ENCODE measurements at regions not wholly inside any gene's neighbourhood (a gene's known extent, or its start where the extent isn't known, plus 50 kb on each side); places are given as distances from the start of the nearest gene placed in this dataset.
A peak's percentile ranks its signal among the peaks of the same experiment; 100 is the strongest.

- no peak for FAIRE-seq
- no peak overlapping the region for H3K27ac Mint-ChIP-seq (ENCODE audit: unreplicated experiment)
Measured at GRCh38 chr4:65880594-65880993, 210.3 kb upstream of the EPHA5 start.

GRCh38 chr4:65868096-65868824 lies 198.0 kb upstream of the EPHA5 start:
- no peak for TF ChIP-seq CTCF (IDR thresholded peaks at IDR 0.05; ENCODE audit: insufficient read depth, low read depth, low read length)
- no peak for TF ChIP-seq EZH2 (IDR thresholded peaks at IDR 0.05; ENCODE audit: insufficient read depth, low read length)
- H3K27me3 Mint-ChIP-seq (ENCODE audit: low read depth, unreplicated experiment), result no peaks in the 10 kb centered on the region
- DNase-seq (ENCODE audit: low read depth) (no peak), FAIRE-seq (no peak)
- H3K4me3 Mint-ChIP-seq (ENCODE audit: unreplicated experiment), result no peak overlapping the region
- H3K4me2 ChIP-seq (ENCODE audit: low read length), result no peak overlapping the region
- H3K79me2 ChIP-seq (ENCODE audit: insufficient read depth, low read length), result no peaks in the 10 kb centered on the region
- no peaks in the 10 kb centered on the region for H3K4me1 Mint-ChIP-seq (ENCODE audit: low read depth, unreplicated experiment)
- H3K9me3 ChIP-seq (ENCODE audit: insufficient read depth, low read depth, low read length), result no peaks in the 10 kb centered on the region
- H2AFZ ChIP-seq (ENCODE audit: low read depth, low read length), result no peak overlapping the region
- no peaks in the 10 kb centered on the region for H3K9me3 Mint-ChIP-seq (ENCODE audit: unreplicated experiment)
- H3K36me3 Mint-ChIP-seq (ENCODE audit: low read depth, unreplicated experiment), result no peaks in the 10 kb centered on the region
- no peak overlapping the region for H3K4me3 ChIP-seq (ENCODE audit: insufficient read depth, low read depth, low read length)
- H3K27ac ChIP-seq (ENCODE audit: low read depth, low read length), result no peak overlapping the region
- H3K36me3 ChIP-seq (ENCODE audit: insufficient read depth, low read length), result no peaks in the 10 kb centered on the region
- H4K20me1 ChIP-seq (ENCODE audit: insufficient read depth, low read length), result no peaks in the 10 kb centered on the region
- H3K27me3 ChIP-seq (ENCODE audit: insufficient read depth, low read length), result no peaks in the 10 kb centered on the region
- H3K27ac Mint-ChIP-seq (ENCODE audit: unreplicated experiment), result no peak overlapping the region
- no peak overlapping the region for H3K9ac ChIP-seq (ENCODE audit: low read length)
- no peaks in the 10 kb centered on the region for H3K4me1 ChIP-seq (ENCODE audit: insufficient read depth, low read length)

More at GRCh38 chr4:65880594-65880993, 210.3 kb upstream of the EPHA5 start:
- Histone ChIP-seq H3K27me3 (ENCODE audit: insufficient read depth, low read length) (no peaks in the 10 kb centered on the region), H3K36me3 (ENCODE audit: insufficient read depth, low read length) (no peaks in the 10 kb centered on the region), H3K79me2 (ENCODE audit: insufficient read depth, low read length) (no peaks in the 10 kb centered on the region), H4K20me1 (ENCODE audit: insufficient read depth, low read length) (no peaks in the 10 kb centered on the region), H3K27ac (ENCODE audit: low read depth, low read length) (no peak overlapping the region), H2AFZ (ENCODE audit: low read depth, low read length) (no peak overlapping the region), H3K4me1 (ENCODE audit: insufficient read depth, low read length) (no peaks in the 10 kb centered on the region), H3K4me3 (ENCODE audit: insufficient read depth, low read depth, low read length) (no peak overlapping the region), H3K9me3 (ENCODE audit: insufficient read depth, low read depth, low read length) (no peaks in the 10 kb centered on the region), H3K4me2 (ENCODE audit: low read length) (no peak overlapping the region), H3K9ac (ENCODE audit: low read length) (no peak overlapping the region)
- TF ChIP-seq EZH2 (IDR thresholded peaks at IDR 0.05; ENCODE audit: insufficient read depth, low read length) (no peak), CTCF (IDR thresholded peaks at IDR 0.05; ENCODE audit: insufficient read depth, low read depth, low read length) (no peak)
- Mint-ChIP-seq H3K4me3 (ENCODE audit: unreplicated experiment) (no peak overlapping the region), H3K36me3 (ENCODE audit: low read depth, unreplicated experiment) (no peaks in the 10 kb centered on the region), H3K27me3 (ENCODE audit: low read depth, unreplicated experiment) (no peaks in the 10 kb centered on the region), H3K4me1 (ENCODE audit: low read depth, unreplicated experiment) (no peaks in the 10 kb centered on the region), H3K9me3 (ENCODE audit: unreplicated experiment) (peaks cover 5% of the 10 kb centered on the region)
- no peak for DNase-seq (ENCODE audit: low read depth)

- no peaks in the 10 kb centered on the region for H3K9me3 Mint-ChIP-seq (ENCODE audit: unreplicated experiment)
- peaks cover 2% of the 10 kb centered on the region for H3K4me1 Mint-ChIP-seq (ENCODE audit: low read depth, unreplicated experiment)
- H3K36me3 Mint-ChIP-seq (ENCODE audit: low read depth, unreplicated experiment), result no peaks in the 10 kb centered on the region
- FAIRE-seq (no peak), DNase-seq (ENCODE audit: low read depth) (no peak)
- H3K27ac ChIP-seq (ENCODE audit: low read depth, low read length), result no peak overlapping the region
- H3K4me1 ChIP-seq (ENCODE audit: insufficient read depth, low read length), result no peaks in the 10 kb centered on the region
- no peaks in the 10 kb centered on the region for H3K27me3 Mint-ChIP-seq (ENCODE audit: low read depth, unreplicated experiment)
- H3K4me3 Mint-ChIP-seq (ENCODE audit: unreplicated experiment), result no peak overlapping the region
- no peaks in the 10 kb centered on the region for H3K27me3 ChIP-seq (ENCODE audit: insufficient read depth, low read length)
- H3K79me2 ChIP-seq (ENCODE audit: insufficient read depth, low read length), result no peaks in the 10 kb centered on the region
- no peaks in the 10 kb centered on the region for H3K36me3 ChIP-seq (ENCODE audit: insufficient read depth, low read length)
- H3K9ac ChIP-seq (ENCODE audit: low read length), result no peak overlapping the region
- TF ChIP-seq EZH2 (IDR thresholded peaks at IDR 0.05; ENCODE audit: insufficient read depth, low read length) (no peak), CTCF (IDR thresholded peaks at IDR 0.05; ENCODE audit: insufficient read depth, low read depth, low read length) (peak; percentile 38)
- no peak overlapping the region for H3K4me3 ChIP-seq (ENCODE audit: insufficient read depth, low read depth, low read length)
- H2AFZ ChIP-seq (ENCODE audit: low read depth, low read length), result no peak overlapping the region
- H3K4me2 ChIP-seq (ENCODE audit: low read length), result no peak overlapping the region
- no peaks in the 10 kb centered on the region for H4K20me1 ChIP-seq (ENCODE audit: insufficient read depth, low read length)
- H3K27ac Mint-ChIP-seq (ENCODE audit: unreplicated experiment), result no peak overlapping the region
- H3K9me3 ChIP-seq (ENCODE audit: insufficient read depth, low read depth, low read length), result no peaks in the 10 kb centered on the region
Measured at GRCh38 chr4:65865489-65865888, 195.2 kb upstream of the EPHA5 start.

Measured in astrocyte (in vitro differentiated cells and primary cell).